Smooth muscle cell (in vitro differentiated cells): ENCODE measurements at regions not wholly inside any gene's neighbourhood (a gene's known extent, or its start where the extent isn't known, plus 50 kb on each side); places are given as distances from the start of the nearest gene placed in this dataset. TPM values are rescaled to one million over a fixed set of nuclear protein-coding genes. Genes with fewer than 3 reads are reported as not detected.

Experiments used
- DNase-seq: peaks from one replicate; lab custom pipeline; 2025; ENCODE audit not compliant: unreplicated experiment; lab: John Stamatoyannopoulos, UW
- H2AFZ ChIP-seq: fragments of 200-600 bp; sonication (generic); 2 replicates; pipeline ENCODE4 v1.6.0; 2016; ENCODE audit warnings: antibody characterized with exemption, low read depth, mild to moderate bottlenecking
- H3F3A ChIP-seq: fragments of 200-600 bp; sonication (generic); 2 replicates; pipeline ENCODE4 v1.6.0; 2017; ENCODE audit warnings: antibody characterized with exemption, low read depth
- H3K27ac ChIP-seq: fragments of 200-600 bp; sonication (generic); 2 replicates; pipeline ENCODE4 v1.5.1; 2016; ENCODE audit warnings: low read depth, mild to moderate bottlenecking
- H3K27me3 ChIP-seq: fragments of 200-600 bp; sonication (generic); 2 replicates; pipeline ENCODE4 v1.6.1; 2016; ENCODE audit warnings: low read depth, mild to moderate bottlenecking
- H3K36me3 ChIP-seq: fragments of 200-600 bp; sonication (generic); 2 replicates; pipeline ENCODE4 v1.5.1; 2016; ENCODE audit warnings: low read depth
- H3K4me1 ChIP-seq: fragments of 200-600 bp; sonication (generic); 2 replicates; pipeline ENCODE4 v1.5.1; 2016; ENCODE audit warnings: low read depth
- H3K4me2 ChIP-seq: fragments of 200-600 bp; sonication (generic); 2 replicates; pipeline ENCODE4 v1.6.0; 2016; ENCODE audit warnings: mild to moderate bottlenecking
- H3K4me3 ChIP-seq: fragments of 200-600 bp; sonication (generic); 2 replicates; pipeline ENCODE4 v1.5.1; 2016; ENCODE audit warnings: mild to moderate bottlenecking
- H3K79me2 ChIP-seq: fragments of 200-600 bp; sonication (generic); 2 replicates; pipeline ENCODE4 v1.6.0; 2016; ENCODE audit warnings: low read depth, mild to moderate bottlenecking
- H3K9ac ChIP-seq: fragments of 200-600 bp; sonication (generic); 2 replicates; pipeline ENCODE4 v1.6.0; 2016; ENCODE audit warnings: low read depth
- H3K9me3 ChIP-seq: fragments of 200-600 bp; sonication (generic); replicated peaks from 2 replicates; pipeline ENCODE4 v1.5.1; 2016; ENCODE audit warnings: low read depth
- H4K20me1 ChIP-seq: fragments of 200-600 bp; sonication (generic); 2 replicates; pipeline ENCODE4 v1.6.0; 2016; ENCODE audit warnings: low read depth
- CTCF ChIP-seq: fragments of 200-600 bp; sonication (generic); IDR thresholded peaks from 2 replicates; pipeline ENCODE4 v1.5.1; 2017; ENCODE audit warnings: borderline replicate concordance, mild to moderate bottlenecking, antibody characterized with exemption; ENCODE audit not compliant: insufficient read depth, poor library complexity, severe bottlenecking
- WGBS: methylation state at CpG from one replicate; pipeline ENCODE4 v1.1.7; 2016; ENCODE audit warnings: low lambda C conversion rate; 5-methylcytosine and 5-hydroxymethylcytosine counted together
- small RNA-seq: library from RNA; depleted of rRNA; stranded (forward); fragments of <200 nt; gene quantifications from one replicate; pipeline ENCODE3, GENCODE V24; 2014

GRCh38 chr9:24614070-24614469 lies 68.4 kb upstream of the IZUMO3 start:
- no peaks in the 10 kb centered on the region for H3K9me3 ChIP-seq
- no peaks in the 10 kb centered on the region for H3K79me2 ChIP-seq
- WGBS: 34% methylated on average over 2 of the region's 2 CpGs
- H3K9ac ChIP-seq: no peak overlapping the region
- H2AFZ ChIP-seq: no peak overlapping the region
- H3F3A ChIP-seq: no peaks in the 10 kb centered on the region
- H3K4me2 ChIP-seq: no peak overlapping the region
- H3K36me3 ChIP-seq: no peaks in the 10 kb centered on the region
- no peak overlapping the region for H3K27ac ChIP-seq
- TF ChIP-seq CTCF: peak; percentile 19
- no peaks in the 10 kb centered on the region for H3K4me1 ChIP-seq
- no peaks in the 10 kb centered on the region for H3K27me3 ChIP-seq
- H4K20me1 ChIP-seq: no peaks in the 10 kb centered on the region
- DNase-seq: no peak
- no peak overlapping the region for H3K4me3 ChIP-seq

- no peak for DNase-seq
- H3K9me3 ChIP-seq: no peaks in the 10 kb centered on the region
- no peaks in the 10 kb centered on the region for H3F3A ChIP-seq
- no peak overlapping the region for H3K4me3 ChIP-seq
- no peak overlapping the region for H3K4me2 ChIP-seq
- H4K20me1 ChIP-seq: no peaks in the 10 kb centered on the region
- no peaks in the 10 kb centered on the region for H3K27me3 ChIP-seq
- no peaks in the 10 kb centered on the region for H3K79me2 ChIP-seq
- TF ChIP-seq CTCF: no peak
- WGBS: 91% methylated on average over 5 of the region's 5 CpGs
- H3K36me3 ChIP-seq: no peaks in the 10 kb centered on the region
- H3K4me1 ChIP-seq: no peaks in the 10 kb centered on the region
- H3K9ac ChIP-seq: no peak overlapping the region
- no peak overlapping the region for H2AFZ ChIP-seq
- no peak overlapping the region for H3K27ac ChIP-seq
Observed at GRCh38 chr9:24608599-24608998, 62.9 kb upstream of the IZUMO3 start.

- Histone ChIP-seq H3K9ac (peak overlapping the region; percentile 11), H3K4me3 (no peak overlapping the region), H4K20me1 (no peaks in the 10 kb centered on the region), H2AFZ (no peak overlapping the region), H3K9me3 (no peaks in the 10 kb centered on the region), H3K27me3 (no peaks in the 10 kb centered on the region), H3K4me2 (peak overlapping the region; percentile 12), H3K79me2 (no peaks in the 10 kb centered on the region), H3K36me3 (no peaks in the 10 kb centered on the region), H3K27ac (no peak overlapping the region), H3F3A (no peaks in the 10 kb centered on the region), H3K4me1 (no peaks in the 10 kb centered on the region)
- TF ChIP-seq CTCF: no peak
- 54% methylated on average over 4 of the region's 4 CpGs for WGBS
- DNase-seq: no peak
Observed at GRCh38 chr9:24602693-24603352, 57.1 kb upstream of the IZUMO3 start.

Small RNA genes in the stretch of these regions (small RNA-seq; reads per million reads assigned to genes)
- gene RMRPP5: not detected
